Pancreas (tissue), 10 donors: ENCODE measurements at regions not wholly inside any gene's neighbourhood (a gene's known extent, or its start where the extent isn't known, plus 50 kb on each side); places are given as distances from the start of the nearest gene placed in this dataset.

Experiments
- ATAC-seq, 4 donors: fragments of 200-7000 bp; cut with Tn5 transposase; one replicate each; pipeline versions ENCODE4 v1.8.0 to v1.9.1; 2020; ENCODE audit warnings: mild to moderate bottlenecking in 4 of 4, moderate library complexity in 4 of 4
- DNase-seq, 6 donors: peaks; one replicate each; pipeline ENCODE4 v3.0.0-alpha.2; 2020
- FAIRE-seq: peaks from 2 replicates; lab custom pipeline; 2012; peaks lifted over from hg19 to GRCh38; lab: Jason Lieb, UNC
- H3K27ac ChIP-seq, 4 donors: fragments of 200-600 bp; sonication (generic); 1 replicate in 3 of 4; 2 replicates in 1 of 4; pipeline versions ENCODE4 v1.5.0 to v1.8.0; 2020
- H3K27me3 ChIP-seq, 4 donors: fragments of 200-600 bp; one replicate each; pipeline ENCODE4 v1.8.0; 2021
- H3K36me3 ChIP-seq, 3 donors: fragments of 200-600 bp; sonication (generic) in 1 of 3; one replicate each; pipeline versions ENCODE4 v1.5.0 to v1.8.0; 2020 to 2021
- H3K4me1 ChIP-seq, 3 donors: fragments of 200-600 bp; one replicate each; pipeline ENCODE4 v1.8.0; 2021
- H3K4me3 ChIP-seq, 4 donors: fragments of 200-600 bp; sonication (generic) in 2 of 4; one replicate each; pipeline versions ENCODE4 v1.5.0 to v1.8.0; 2020 to 2021
- H3K9me3 ChIP-seq, 4 donors: fragments of 200-600 bp; one replicate each; pipeline ENCODE4 v1.8.0; 2021
- WGBS, 2 donors: extraction: QIAGEN DNeasy Blood & Tissue Kit; methylation state at CpG; one replicate each; pipeline ENCODE4 v1.1.7; 2013; 5-methylcytosine and 5-hydroxymethylcytosine counted together
- intact Hi-C, 3 donors: fragments of 100-400 bp; cut with DNase I; formaldehyde crosslinking; loops; one replicate each; pipeline versions ENCODE4 v1.11.1 to v1.14.2; 2022
- TF ChIP-seq, protein P1 (sequence below), 4 donors: fragments of 200-600 bp; sonication (generic) in 3 of 4; IDR thresholded peaks; one replicate each; pipeline versions ENCODE4 v1.5.0 to v1.8.0; 2021; ENCODE audit warnings: antibody characterized with exemption in 4 of 4
- donor health status: healthy with polysubstance abuse.
- donor health status: DM: no; HTN: no; CAD: no; lungs with moderate emphysema.
- donor health status: DM: no; HTN: no; CAD: no.
- donor health status: control.
- donor health status: control.
- donor health status: Bipolar disorder and iron deficiency.
- donor health status: DM: yes; HTN: yes; CAD: no.
- donor health status: DM: no; HTN: no; CAD: no.
- donor health status: DM: no; HTN: no; CAD: no.
- donor health status: DM: yes; HTN: yes; CAD: no.

DNA sequence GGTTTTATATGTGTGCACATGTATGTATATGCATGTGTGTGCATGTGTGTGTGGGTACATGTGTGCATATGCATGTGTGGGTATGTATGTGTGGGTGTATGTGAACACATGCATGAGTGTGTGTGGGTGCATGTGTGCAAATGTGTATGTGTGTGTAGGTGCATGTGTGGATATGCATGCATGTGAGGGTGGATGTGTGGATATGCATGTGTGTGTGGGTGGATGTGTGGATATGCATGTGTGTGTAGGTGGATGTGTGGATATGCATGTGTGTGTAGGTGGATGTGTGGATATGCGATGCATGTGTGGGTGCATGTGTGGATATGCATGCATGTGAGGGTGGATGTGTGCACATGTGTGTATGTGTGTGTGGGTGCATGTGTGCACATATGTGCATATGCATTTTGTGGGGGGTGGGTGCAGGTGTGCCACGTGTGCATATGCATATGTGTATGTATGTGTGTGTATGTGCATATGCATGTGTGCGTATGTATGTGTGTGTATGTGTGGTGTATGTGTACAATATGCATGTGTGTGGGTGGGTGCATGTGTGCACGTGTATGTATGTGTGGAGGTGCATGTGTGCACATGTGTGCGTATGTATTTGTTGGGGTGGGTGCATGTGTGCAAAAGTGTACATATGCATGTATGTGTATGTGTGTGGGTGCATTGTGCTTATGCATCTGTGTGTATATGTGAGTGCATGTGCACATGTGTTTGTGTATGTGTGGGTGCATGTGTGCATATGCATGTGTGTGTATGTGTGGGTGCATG is 144.2 kb downstream of the GAS1 start:
- H3K9me3 ChIP-seq = no peaks in the 10 kb centered on the region
- H3K36me3 ChIP-seq = no peaks in the 10 kb centered on the region
- intact Hi-C loops = no loop called here
- H3K27ac ChIP-seq = no peak overlapping the region
- peaks cover 0 to 9% (median 0%) of the 10 kb centered on the region in 3 donors for H3K4me1 ChIP-seq
- H3K27me3 ChIP-seq = no peaks in the 10 kb centered on the region
- TF ChIP-seq, protein P1, sequence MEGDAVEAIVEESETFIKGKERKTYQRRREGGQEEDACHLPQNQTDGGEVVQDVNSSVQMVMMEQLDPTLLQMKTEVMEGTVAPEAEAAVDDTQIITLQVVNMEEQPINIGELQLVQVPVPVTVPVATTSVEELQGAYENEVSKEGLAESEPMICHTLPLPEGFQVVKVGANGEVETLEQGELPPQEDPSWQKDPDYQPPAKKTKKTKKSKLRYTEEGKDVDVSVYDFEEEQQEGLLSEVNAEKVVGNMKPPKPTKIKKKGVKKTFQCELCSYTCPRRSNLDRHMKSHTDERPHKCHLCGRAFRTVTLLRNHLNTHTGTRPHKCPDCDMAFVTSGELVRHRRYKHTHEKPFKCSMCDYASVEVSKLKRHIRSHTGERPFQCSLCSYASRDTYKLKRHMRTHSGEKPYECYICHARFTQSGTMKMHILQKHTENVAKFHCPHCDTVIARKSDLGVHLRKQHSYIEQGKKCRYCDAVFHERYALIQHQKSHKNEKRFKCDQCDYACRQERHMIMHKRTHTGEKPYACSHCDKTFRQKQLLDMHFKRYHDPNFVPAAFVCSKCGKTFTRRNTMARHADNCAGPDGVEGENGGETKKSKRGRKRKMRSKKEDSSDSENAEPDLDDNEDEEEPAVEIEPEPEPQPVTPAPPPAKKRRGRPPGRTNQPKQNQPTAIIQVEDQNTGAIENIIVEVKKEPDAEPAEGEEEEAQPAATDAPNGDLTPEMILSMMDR (IDR thresholded peaks at IDR 0.05) = no peak
- H3K4me3 ChIP-seq = no peak overlapping the region
- 81 to 82% methylated on average over 5 of the region's 5 CpGs for WGBS, 2 donors
- DNase-seq (no peak), ATAC-seq (no peak), FAIRE-seq (no peak)

DNA sequence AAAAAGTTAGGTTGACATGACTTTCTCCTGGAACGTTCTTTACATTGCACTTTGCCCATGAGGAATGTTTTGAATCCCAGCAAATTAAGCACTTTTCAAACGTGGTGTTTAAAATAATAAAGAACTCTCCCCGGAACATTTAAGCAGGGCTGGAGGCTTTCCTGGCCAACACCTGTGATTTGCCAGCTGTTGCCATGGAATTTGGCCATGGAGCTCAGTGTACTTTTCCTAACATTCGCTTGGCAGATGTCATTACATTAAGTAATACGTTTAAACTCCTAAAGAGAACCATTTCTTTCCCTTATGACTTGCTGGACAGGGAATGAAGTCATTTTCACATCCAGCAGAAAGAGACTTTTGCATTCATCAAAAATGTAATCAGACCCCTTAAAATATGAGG is 146.1 kb downstream of the GAS1 start:
- FAIRE-seq = no peak
- H3K27ac ChIP-seq = no peak overlapping the region

DNA sequence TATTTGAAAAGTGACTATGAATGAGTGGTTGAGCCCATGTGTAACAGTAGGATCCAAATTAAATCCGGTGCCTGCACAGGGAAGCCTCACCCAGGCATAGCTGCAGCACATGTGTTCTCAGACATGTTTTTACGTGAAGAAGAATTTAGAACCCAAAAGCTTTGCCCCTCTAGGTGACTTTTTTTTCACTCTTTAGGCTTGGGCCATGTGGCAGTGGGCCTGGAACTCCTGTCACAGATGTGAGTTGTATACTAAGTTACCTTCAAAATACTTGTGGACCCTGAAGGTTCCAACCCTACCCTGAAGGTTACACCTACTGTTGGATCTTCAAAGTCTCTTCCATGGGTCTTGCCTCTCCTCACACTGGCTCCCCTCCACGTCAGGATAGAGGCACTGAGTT is 146.6 kb downstream of the GAS1 start:
- TF ChIP-seq, protein P1 (IDR thresholded peaks at IDR 0.05) = no peak
- ATAC-seq (peak in 1 of 4 donors; percentile 26), DNase-seq (no peak), FAIRE-seq (no peak)
- Histone ChIP-seq H3K36me3 (no peaks in the 10 kb centered on the region), H3K27me3 (no peaks in the 10 kb centered on the region), H3K4me3 (no peak overlapping the region), H3K4me1 (peaks cover 0 to 9% (median 0%) of the 10 kb centered on the region in 3 donors), H3K27ac (no peak overlapping the region), H3K9me3 (no peaks in the 10 kb centered on the region)
- WGBS, 2 donors = 91 to 96% methylated on average over 3 of the region's 3 CpGs
- intact Hi-C loops = no loop called here

More for the DNA sequence above, 146.1 kb downstream of the GAS1 start:
- Histone ChIP-seq H3K4me1 (peaks cover 0 to 9% (median 0%) of the 10 kb centered on the region in 3 donors), H3K27me3 (no peaks in the 10 kb centered on the region), H3K9me3 (no peaks in the 10 kb centered on the region), H3K4me3 (no peak overlapping the region), H3K36me3 (no peaks in the 10 kb centered on the region)
- TF ChIP-seq, protein P1 (IDR thresholded peaks at IDR 0.05) = no peak
- intact Hi-C loops = no loop called here
- ATAC-seq = peak; percentile 82 to 89 (median 88)
- WGBS, 2 donors = 12 to 23% methylated on average over 5 of the region's 5 CpGs
- peak in 4 of 6 donors; percentile 26 to 59 (median 48) for DNase-seq

DNA sequence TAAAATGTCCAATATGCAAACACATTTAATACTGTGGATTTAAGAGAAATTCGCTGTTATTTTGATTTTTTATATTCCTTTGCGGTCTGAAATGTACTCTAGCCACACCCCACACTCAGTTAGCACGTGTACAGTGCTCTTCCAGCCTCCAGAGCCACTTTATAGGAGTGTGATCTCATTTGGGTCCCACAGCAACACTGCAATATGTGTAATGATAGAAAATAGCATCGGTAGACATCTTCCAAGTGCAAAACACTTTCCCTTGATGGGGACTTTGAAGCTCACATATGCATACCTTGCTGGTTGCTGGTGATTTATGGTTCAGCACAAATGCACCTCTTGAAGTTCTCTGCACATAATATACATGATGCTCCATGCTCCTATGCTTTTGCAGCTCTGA is 148.3 kb downstream of the GAS1 start:
- TF ChIP-seq, protein P1 (IDR thresholded peaks at IDR 0.05) = no peak
- peaks cover 0 to 9% (median 0%) of the 10 kb centered on the region in 3 donors for H3K4me1 ChIP-seq
- ATAC-seq (no peak), FAIRE-seq (no peak), DNase-seq (no peak)
- intact Hi-C loops = no loop called here
- H3K27me3 ChIP-seq = no peaks in the 10 kb centered on the region
- no peak overlapping the region for H3K27ac ChIP-seq
- H3K4me3 ChIP-seq = no peak overlapping the region
- no peaks in the 10 kb centered on the region for H3K36me3 ChIP-seq
- H3K9me3 ChIP-seq = no peaks in the 10 kb centered on the region
- 88 to 90% methylated on average over 4 of the region's 4 CpGs for WGBS, 2 donors

DNA sequence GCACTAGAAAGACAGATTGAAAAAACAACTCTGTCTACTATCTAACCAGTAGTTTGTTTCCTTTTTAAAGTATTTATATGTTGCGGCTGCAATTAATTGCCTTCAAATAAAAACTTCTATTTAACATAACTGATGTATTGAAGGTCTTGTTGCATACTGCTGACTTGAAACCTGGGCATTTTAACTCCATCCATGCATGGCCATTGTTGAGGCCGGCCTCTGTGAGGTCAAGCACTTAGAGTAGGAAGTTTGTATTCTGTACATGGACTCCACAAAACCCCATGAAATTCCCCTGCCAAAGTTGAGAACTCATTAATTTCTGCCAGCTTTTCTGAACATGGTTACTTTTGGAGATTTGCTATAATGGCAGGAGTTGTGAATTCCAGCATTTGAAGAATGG is 150.6 kb downstream of the GAS1 start:
- Histone ChIP-seq H3K27ac (no peak overlapping the region), H3K27me3 (no peaks in the 10 kb centered on the region), H3K4me1 (peaks cover 0 to 9% (median 0%) of the 10 kb centered on the region in 3 donors), H3K4me3 (no peak overlapping the region), H3K9me3 (no peaks in the 10 kb centered on the region), H3K36me3 (no peaks in the 10 kb centered on the region)
- intact Hi-C loops = no loop called here
- TF ChIP-seq, protein P1 (IDR thresholded peaks at IDR 0.05) = no peak
- 95 to 97% methylated on average over 2 of the region's 2 CpGs for WGBS, 2 donors
- no peak for ATAC-seq
- FAIRE-seq = no peak
- DNase-seq = no peak
